Osteoblast (primary cell): ENCODE measurements at regions not wholly inside any gene's neighbourhood (a gene's known extent, or its start where the extent isn't known, plus 50 kb on each side); places are given as distances from the start of the nearest gene placed in this dataset.

Experiments used
- DNase-seq: peaks from one replicate; pipeline ENCODE4 v3.0.0; 2011; ENCODE audit warnings: low spot score, mixed read lengths; ENCODE audit not compliant: insufficient read length; ENCODE audit errors: missing footprints
- H2AFZ ChIP-seq: 2 replicates; pipeline ENCODE4 v1.6.0; 2011; ENCODE audit warnings: mild to moderate bottlenecking, low read length
- H3K27ac ChIP-seq: 2 replicates; pipeline ENCODE4 v1.5.1; 2011; ENCODE audit warnings: mild to moderate bottlenecking, low read depth, low read length, moderate library complexity
- H3K27me3 ChIP-seq: 2 replicates; pipeline ENCODE4 v1.6.0; 2012; ENCODE audit warnings: mild to moderate bottlenecking, control low read depth, inconsistent platforms, low read length, moderate library complexity; ENCODE audit not compliant: insufficient read depth
- H3K36me3 ChIP-seq: 2 replicates; pipeline ENCODE4 v1.5.1; 2011; ENCODE audit warnings: mild to moderate bottlenecking, low read length, control low read depth, moderate library complexity; ENCODE audit not compliant: insufficient read depth
- H3K4me1 ChIP-seq: 2 replicates; pipeline ENCODE4 v1.5.1; 2011; ENCODE audit warnings: mild to moderate bottlenecking, low read length, control low read depth, moderate library complexity; ENCODE audit not compliant: insufficient read depth
- H3K4me2 ChIP-seq: 2 replicates; pipeline ENCODE4 v1.6.0; 2011; ENCODE audit warnings: mild to moderate bottlenecking, low read length; ENCODE audit not compliant: insufficient read depth
- H3K4me3 ChIP-seq: fragments of 200-600 bp; sonication (generic); 3 replicates; pipeline ENCODE4 v1.5.1; 2012; ENCODE audit warnings: mild to moderate bottlenecking, low read length, inconsistent platforms; ENCODE audit not compliant: insufficient read depth
- H3K79me2 ChIP-seq: 2 replicates; pipeline ENCODE4 v1.6.0; 2012; ENCODE audit warnings: mild to moderate bottlenecking, low read length, control low read depth, inconsistent platforms; ENCODE audit not compliant: insufficient read depth
- H3K9me3 ChIP-seq: 2 replicates; pipeline ENCODE4 v1.5.1; 2011; ENCODE audit warnings: low read depth, low read length, control low read depth
- H4K20me1 ChIP-seq: 2 replicates; pipeline ENCODE4 v1.6.0; 2012; ENCODE audit warnings: mild to moderate bottlenecking, low read length, control low read depth; ENCODE audit not compliant: insufficient read depth
- CTCF ChIP-seq: IDR thresholded peaks from 2 replicates; pipeline ENCODE4 v1.5.1; 2011; ENCODE audit warnings: mild to moderate bottlenecking, low read depth, low read length, moderate library complexity; ENCODE audit errors: extremely low read depth

GRCh38 chr6:3635482-3635881, 116.0 kb downstream of the PXDC1 start:
- Histone ChIP-seq H3K27ac (no peak overlapping the region), H4K20me1 (no peaks in the 10 kb centered on the region), H3K4me2 (no peak overlapping the region), H3K79me2 (no peaks in the 10 kb centered on the region), H2AFZ (no peak overlapping the region), H3K4me3 (no peak overlapping the region), H3K27me3 (peaks cover 3% of the 10 kb centered on the region), H3K36me3 (no peaks in the 10 kb centered on the region), H3K9me3 (no peaks in the 10 kb centered on the region), H3K4me1 (no peaks in the 10 kb centered on the region)
- DNase-seq, result no peak
- no peak for TF ChIP-seq CTCF

- no peak for TF ChIP-seq CTCF
- Histone ChIP-seq H3K9me3 (no peaks in the 10 kb centered on the region), H3K4me1 (no peaks in the 10 kb centered on the region), H3K79me2 (no peaks in the 10 kb centered on the region), H3K4me2 (no peak overlapping the region), H4K20me1 (no peaks in the 10 kb centered on the region), H3K27me3 (peaks cover 3% of the 10 kb centered on the region), H2AFZ (no peak overlapping the region), H3K27ac (no peak overlapping the region), H3K36me3 (no peaks in the 10 kb centered on the region), H3K4me3 (no peak overlapping the region)
- no peak for DNase-seq
Measured at GRCh38 chr6:3634280-3634816, 117.2 kb downstream of the PXDC1 start.

GRCh38 chr6:3633711-3634110, 117.8 kb downstream of the PXDC1 start:
- no peak for TF ChIP-seq CTCF
- no peak overlapping the region for H3K4me2 ChIP-seq
- no peak overlapping the region for H3K4me3 ChIP-seq
- no peak overlapping the region for H3K27ac ChIP-seq
- no peak overlapping the region for H2AFZ ChIP-seq
- H3K9me3 ChIP-seq, result no peaks in the 10 kb centered on the region
- no peaks in the 10 kb centered on the region for H3K36me3 ChIP-seq
- H4K20me1 ChIP-seq, result no peaks in the 10 kb centered on the region
- no peaks in the 10 kb centered on the region for H3K4me1 ChIP-seq
- peaks cover 3% of the 10 kb centered on the region for H3K27me3 ChIP-seq
- DNase-seq, result no peak
- H3K79me2 ChIP-seq, result no peaks in the 10 kb centered on the region

GRCh38 chr6:3631877-3632276, 119.6 kb downstream of the PXDC1 start:
- Histone ChIP-seq H3K36me3 (no peaks in the 10 kb centered on the region), H3K79me2 (no peaks in the 10 kb centered on the region), H3K4me2 (no peak overlapping the region), H2AFZ (no peak overlapping the region), H3K27me3 (peaks cover 16% of the 10 kb centered on the region), H4K20me1 (no peaks in the 10 kb centered on the region), H3K4me1 (no peaks in the 10 kb centered on the region), H3K27ac (no peak overlapping the region), H3K4me3 (no peak overlapping the region), H3K9me3 (no peaks in the 10 kb centered on the region)
- no peak for DNase-seq
- no peak for TF ChIP-seq CTCF
